H7 (cell line): ENCODE measurements at regions not wholly inside any gene's neighbourhood (a gene's known extent, or its start where the extent isn't known, plus 50 kb on each side); places are given as distances from the start of the nearest gene placed in this dataset.

Experiments
- DNase-seq: peaks from one replicate; pipeline ENCODE4 v3.0.0; 2012
- H3K27me3 ChIP-seq: 2 replicates; pipeline ENCODE4 v1.6.0; 2011; ENCODE audit warnings: mild to moderate bottlenecking, low read length; ENCODE audit not compliant: control insufficient read depth, insufficient read depth
- H3K36me3 ChIP-seq: replicated peaks from 2 replicates; pipeline ENCODE4 v1.5.1; 2011; ENCODE audit warnings: low read length; ENCODE audit not compliant: control insufficient read depth, insufficient read depth
- H3K4me3 ChIP-seq: 2 replicates; pipeline ENCODE4 v1.5.1; 2011; ENCODE audit warnings: low read depth, mild to moderate bottlenecking, control low read depth, low read length, moderate library complexity; ENCODE audit not compliant: insufficient read depth

GRCh38 chr14:22233377-22233776 lies 355.6 kb downstream of the DAD1 start:
- Histone ChIP-seq H3K27me3 (no peaks in the 10 kb centered on the region), H3K4me3 (no peak overlapping the region), H3K36me3 (no peaks in the 10 kb centered on the region; the same call in 1 of the 2 replicates)
- DNase-seq = no peak

GRCh38 chr14:22232933-22233332 lies 356.1 kb downstream of the DAD1 start:
- Histone ChIP-seq H3K27me3 (no peaks in the 10 kb centered on the region), H3K36me3 (no peaks in the 10 kb centered on the region; the same call in 1 of the 2 replicates), H3K4me3 (no peak overlapping the region)
- DNase-seq = no peak

- no peak for DNase-seq
- Histone ChIP-seq H3K4me3 (no peak overlapping the region), H3K36me3 (no peaks in the 10 kb centered on the region; the same call in 1 of the 2 replicates), H3K27me3 (no peaks in the 10 kb centered on the region)
Observed at GRCh38 chr14:22232486-22232885, 356.5 kb downstream of the DAD1 start.

GRCh38 chr14:22231018-22231417 lies 358.0 kb downstream of the DAD1 start:
- Histone ChIP-seq H3K36me3 (no peaks in the 10 kb centered on the region; the same call in 1 of the 2 replicates), H3K27me3 (no peaks in the 10 kb centered on the region), H3K4me3 (no peak overlapping the region)
- no peak for DNase-seq

GRCh38 chr14:22230517-22230916 lies 358.5 kb downstream of the DAD1 start:
- Histone ChIP-seq H3K27me3 (no peaks in the 10 kb centered on the region), H3K4me3 (no peak overlapping the region), H3K36me3 (no peaks in the 10 kb centered on the region; the same call in 1 of the 2 replicates)
- no peak for DNase-seq

- H3K27me3 ChIP-seq = no peaks in the 10 kb centered on the region
- no peak for DNase-seq
- H3K36me3 ChIP-seq = no peaks in the 10 kb centered on the region; the same call in 1 of the 2 replicates
- no peak overlapping the region for H3K4me3 ChIP-seq
Observed at GRCh38 chr14:22227084-22227483, 361.9 kb downstream of the DAD1 start.

GRCh38 chr14:22226381-22226780 lies 362.6 kb downstream of the DAD1 start:
- Histone ChIP-seq H3K27me3 (no peaks in the 10 kb centered on the region), H3K4me3 (no peak overlapping the region), H3K36me3 (no peaks in the 10 kb centered on the region)
- DNase-seq = peak; percentile 15

GRCh38 chr14:22225516-22226140 lies 363.4 kb downstream of the DAD1 start:
- H3K4me3 ChIP-seq = no peak overlapping the region
- H3K27me3 ChIP-seq = no peaks in the 10 kb centered on the region
- no peaks in the 10 kb centered on the region for H3K36me3 ChIP-seq
- DNase-seq = no peak

GRCh38 chr14:22221508-22221907 lies 367.5 kb downstream of the DAD1 start:
- Histone ChIP-seq H3K36me3 (no peaks in the 10 kb centered on the region), H3K4me3 (no peak overlapping the region), H3K27me3 (no peaks in the 10 kb centered on the region)
- DNase-seq = peak; percentile 6

GRCh38 chr14:22220427-22220826 lies 368.6 kb downstream of the DAD1 start:
- no peak for DNase-seq
- no peaks in the 10 kb centered on the region for H3K36me3 ChIP-seq
- no peaks in the 10 kb centered on the region for H3K27me3 ChIP-seq
- no peak overlapping the region for H3K4me3 ChIP-seq

- no peak for DNase-seq
- Histone ChIP-seq H3K4me3 (no peak overlapping the region), H3K36me3 (no peaks in the 10 kb centered on the region), H3K27me3 (no peaks in the 10 kb centered on the region)
Observed at GRCh38 chr14:22218728-22219127, 370.3 kb downstream of the DAD1 start.

GRCh38 chr14:22213120-22213519 lies 375.9 kb downstream of the DAD1 start:
- H3K4me3 ChIP-seq = no peak overlapping the region
- no peaks in the 10 kb centered on the region for H3K36me3 ChIP-seq
- no peak for DNase-seq
- H3K27me3 ChIP-seq = no peaks in the 10 kb centered on the region

GRCh38 chr14:22210906-22211305 lies 378.1 kb downstream of the DAD1 start:
- Histone ChIP-seq H3K27me3 (no peaks in the 10 kb centered on the region), H3K36me3 (no peaks in the 10 kb centered on the region), H3K4me3 (no peak overlapping the region)
- no peak for DNase-seq

- Histone ChIP-seq H3K4me3 (no peak overlapping the region), H3K27me3 (no peaks in the 10 kb centered on the region), H3K36me3 (no peaks in the 10 kb centered on the region)
- no peak for DNase-seq
Observed at GRCh38 chr14:22210026-22210425, 379.0 kb downstream of the DAD1 start.

- DNase-seq = no peak
- H3K4me3 ChIP-seq = no peak overlapping the region
- no peaks in the 10 kb centered on the region for H3K36me3 ChIP-seq
- H3K27me3 ChIP-seq = no peaks in the 10 kb centered on the region
Observed at GRCh38 chr14:22203036-22203435, 386.0 kb downstream of the DAD1 start.

GRCh38 chr14:22202313-22202712 lies 386.7 kb downstream of the DAD1 start:
- Histone ChIP-seq H3K4me3 (no peak overlapping the region), H3K27me3 (no peaks in the 10 kb centered on the region), H3K36me3 (no peaks in the 10 kb centered on the region)
- no peak for DNase-seq
